ENCODE measurements at regions not wholly inside any gene's neighbourhood (a gene's known extent, or its start where the extent isn't known, plus 50 kb on each side); places are given as distances from the start of the nearest gene placed in this dataset.
"Not testable (repeated sequence)": the region's sequence is repeated elsewhere in the genome, so short reads cannot be mapped to it uniquely, and the experiment has no call there.

DNA sequence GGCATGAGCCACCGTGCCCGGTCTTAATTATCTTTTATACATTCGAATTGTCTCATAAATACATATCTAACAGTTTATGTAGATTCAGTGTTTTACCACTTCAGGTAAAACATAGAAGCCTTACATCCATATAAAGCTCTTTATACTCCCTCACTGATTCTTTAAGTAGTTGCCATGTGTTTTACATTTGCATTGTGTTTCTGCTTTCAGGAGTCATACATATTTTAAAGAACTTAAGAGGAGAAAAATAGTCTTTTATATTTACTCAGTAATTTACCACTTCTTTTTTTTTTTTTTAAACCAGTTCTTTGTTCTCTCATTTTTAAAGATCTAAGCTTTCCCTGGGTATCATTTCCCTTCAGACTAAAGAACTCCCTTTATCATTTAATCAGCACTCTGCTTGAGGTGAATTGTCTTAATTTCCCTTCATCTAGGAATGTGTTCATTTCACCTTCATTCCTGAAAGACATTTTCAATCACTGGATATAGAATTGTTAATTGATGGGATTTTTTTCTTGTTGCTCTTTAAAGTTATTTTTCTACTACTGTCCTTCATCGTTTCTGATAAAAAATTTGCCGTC is 127.1 kb upstream of the XIST start:
- Mint-ChIP-seq H3K27me3 (no peaks in the 10 kb centered on the region), H3K27ac (no peak overlapping the region), H3K4me3 (ENCODE audit: low read depth) (no peak overlapping the region), H3K9me3 (ENCODE audit: low read depth) (no peaks in the 10 kb centered on the region), H3K36me3 (ENCODE audit: insufficient read depth) (peaks cover 9% of the 10 kb centered on the region), H3K4me1 (ENCODE audit: low read depth) (peaks cover 4% of the 10 kb centered on the region)
- TF ChIP-seq, protein P1, sequence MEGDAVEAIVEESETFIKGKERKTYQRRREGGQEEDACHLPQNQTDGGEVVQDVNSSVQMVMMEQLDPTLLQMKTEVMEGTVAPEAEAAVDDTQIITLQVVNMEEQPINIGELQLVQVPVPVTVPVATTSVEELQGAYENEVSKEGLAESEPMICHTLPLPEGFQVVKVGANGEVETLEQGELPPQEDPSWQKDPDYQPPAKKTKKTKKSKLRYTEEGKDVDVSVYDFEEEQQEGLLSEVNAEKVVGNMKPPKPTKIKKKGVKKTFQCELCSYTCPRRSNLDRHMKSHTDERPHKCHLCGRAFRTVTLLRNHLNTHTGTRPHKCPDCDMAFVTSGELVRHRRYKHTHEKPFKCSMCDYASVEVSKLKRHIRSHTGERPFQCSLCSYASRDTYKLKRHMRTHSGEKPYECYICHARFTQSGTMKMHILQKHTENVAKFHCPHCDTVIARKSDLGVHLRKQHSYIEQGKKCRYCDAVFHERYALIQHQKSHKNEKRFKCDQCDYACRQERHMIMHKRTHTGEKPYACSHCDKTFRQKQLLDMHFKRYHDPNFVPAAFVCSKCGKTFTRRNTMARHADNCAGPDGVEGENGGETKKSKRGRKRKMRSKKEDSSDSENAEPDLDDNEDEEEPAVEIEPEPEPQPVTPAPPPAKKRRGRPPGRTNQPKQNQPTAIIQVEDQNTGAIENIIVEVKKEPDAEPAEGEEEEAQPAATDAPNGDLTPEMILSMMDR (IDR thresholded peaks at IDR 0.05; ENCODE audit: unreplicated experiment) = no peak
- DNase-seq (ENCODE audit: low spot score, unreplicated experiment) = no peak

DNA sequence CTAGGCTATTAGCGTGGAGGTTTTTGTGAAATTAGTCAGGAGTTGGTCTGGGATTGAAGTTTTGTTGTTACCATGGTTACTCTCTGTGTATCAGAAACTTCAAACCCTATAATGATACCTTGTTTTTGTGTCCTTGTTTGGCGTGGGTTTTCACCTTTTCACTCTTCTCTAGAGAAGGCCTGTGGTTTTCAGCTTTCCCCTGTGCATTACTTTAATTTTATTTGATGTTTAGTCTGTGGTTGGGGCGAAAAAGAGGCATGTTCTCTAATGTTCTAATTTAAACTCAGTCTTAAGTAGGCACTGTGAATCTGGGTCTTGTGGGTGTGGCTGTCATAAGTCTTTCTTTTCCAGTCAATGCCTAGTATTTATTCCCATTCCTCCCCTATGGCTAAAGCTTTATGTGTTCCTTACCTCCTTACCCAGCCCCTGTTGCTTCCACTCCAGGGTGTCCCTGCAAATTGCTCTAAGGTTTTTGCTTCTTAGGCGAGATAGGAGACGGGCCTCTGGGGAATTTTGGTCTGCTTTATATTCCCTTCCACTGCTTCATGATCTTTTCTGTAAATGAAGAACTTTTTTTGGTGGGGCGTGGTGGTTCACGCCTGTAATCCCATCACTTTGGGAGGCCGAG is 125.1 kb upstream of the XIST start:
- Mint-ChIP-seq H3K4me3 (ENCODE audit: low read depth) (no peak overlapping the region), H3K9me3 (ENCODE audit: low read depth) (no peaks in the 10 kb centered on the region), H3K36me3 (ENCODE audit: insufficient read depth) (peaks cover 12% of the 10 kb centered on the region), H3K27me3 (no peaks in the 10 kb centered on the region), H3K27ac (peak overlapping the region; percentile 35), H3K4me1 (ENCODE audit: low read depth) (peaks cover 4% of the 10 kb centered on the region)
- DNase-seq (ENCODE audit: low spot score, unreplicated experiment) = no peak
- TF ChIP-seq, protein P1 (IDR thresholded peaks at IDR 0.05; ENCODE audit: unreplicated experiment) = no peak

DNA sequence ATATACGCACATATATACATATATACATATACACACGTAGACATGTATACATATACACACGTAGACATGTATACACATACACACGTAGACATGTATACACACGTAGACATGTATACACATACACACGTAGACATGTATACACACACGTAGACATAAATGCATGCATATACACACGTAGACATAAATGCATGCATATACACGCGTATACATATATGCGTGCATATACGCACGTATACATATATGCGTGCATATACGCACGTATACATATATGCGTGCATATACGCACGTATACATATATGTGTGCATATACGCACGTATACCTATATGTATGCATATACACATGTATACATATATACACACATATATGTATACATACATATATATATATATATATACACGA is 114.9 kb upstream of the XIST start:
- DNase-seq (ENCODE audit: low spot score, unreplicated experiment); H3K27ac Mint-ChIP-seq; H3K27me3 Mint-ChIP-seq; H3K4me3 Mint-ChIP-seq (ENCODE audit: low read depth); H3K9me3 Mint-ChIP-seq (ENCODE audit: low read depth): not testable (repeated sequence)
- Mint-ChIP-seq H3K4me1 (ENCODE audit: low read depth) (peaks cover 14% of the 10 kb centered on the region), H3K36me3 (ENCODE audit: insufficient read depth) (peaks cover 25% of the 10 kb centered on the region)

DNA sequence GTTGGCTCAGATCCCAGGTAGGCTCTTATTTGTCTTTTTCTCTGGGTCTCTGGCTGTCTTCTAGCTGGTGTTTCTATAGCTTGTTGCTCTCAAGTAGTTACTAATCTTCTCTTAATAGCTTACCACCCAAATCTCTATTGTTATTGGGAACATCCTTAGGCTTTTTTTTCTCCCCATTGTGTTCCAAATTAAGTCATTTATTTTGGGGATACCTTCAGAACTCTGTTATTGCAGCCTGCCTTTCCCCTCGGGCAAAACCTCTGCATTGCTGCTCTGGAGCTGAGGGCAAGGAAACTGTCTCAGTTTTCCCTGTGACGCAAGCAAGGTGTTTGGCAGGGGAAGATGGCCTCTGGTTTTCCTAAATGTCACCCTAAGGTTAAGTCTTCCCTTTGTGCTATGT is 113.3 kb upstream of the XIST start:
- peaks cover 17% of the 10 kb centered on the region for H3K4me1 Mint-ChIP-seq (ENCODE audit: low read depth)

DNA sequence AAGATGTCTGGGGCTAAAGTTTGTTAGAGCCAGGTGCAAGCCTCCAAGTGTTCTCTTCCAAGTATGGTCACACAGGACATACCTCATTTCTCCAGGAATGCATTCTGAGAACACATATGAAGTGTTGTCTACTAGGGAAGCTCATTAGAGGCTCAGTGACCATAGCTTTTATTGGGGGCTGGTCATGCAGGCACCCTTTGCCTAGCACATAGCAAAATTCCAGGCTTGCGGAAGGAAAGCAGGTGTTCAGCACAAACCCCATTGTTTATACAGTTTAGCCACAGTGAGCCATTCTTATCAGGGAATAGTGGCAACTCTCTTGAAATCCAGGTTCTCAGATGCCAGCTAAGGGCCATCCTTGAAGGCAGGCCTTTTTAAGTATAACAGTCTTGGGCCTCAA is 112.1 kb upstream of the XIST start:
- H3K4me1 Mint-ChIP-seq (ENCODE audit: low read depth) = peaks cover 17% of the 10 kb centered on the region
- no peak for DNase-seq (ENCODE audit: low spot score, unreplicated experiment)
- H3K27ac Mint-ChIP-seq = peak overlapping the region; percentile 93
- no peak overlapping the region for H3K4me3 Mint-ChIP-seq (ENCODE audit: low read depth)
- peaks cover 21% of the 10 kb centered on the region for H3K36me3 Mint-ChIP-seq (ENCODE audit: insufficient read depth)
- H3K27me3 Mint-ChIP-seq = no peaks in the 10 kb centered on the region
- TF ChIP-seq, protein P1 (IDR thresholded peaks at IDR 0.05; ENCODE audit: unreplicated experiment) = no peak
- H3K9me3 Mint-ChIP-seq (ENCODE audit: low read depth) = no peaks in the 10 kb centered on the region

More for the DNA sequence above, 113.3 kb upstream of the XIST start:
- Mint-ChIP-seq H3K4me3 (ENCODE audit: low read depth) (no peak overlapping the region), H3K27me3 (no peaks in the 10 kb centered on the region), H3K27ac (peak overlapping the region; percentile 84), H3K36me3 (ENCODE audit: insufficient read depth) (peaks cover 22% of the 10 kb centered on the region), H3K9me3 (ENCODE audit: low read depth) (no peaks in the 10 kb centered on the region)
- no peak for DNase-seq (ENCODE audit: low spot score, unreplicated experiment)
- TF ChIP-seq, protein P1 (IDR thresholded peaks at IDR 0.05; ENCODE audit: unreplicated experiment) = no peak

DNA sequence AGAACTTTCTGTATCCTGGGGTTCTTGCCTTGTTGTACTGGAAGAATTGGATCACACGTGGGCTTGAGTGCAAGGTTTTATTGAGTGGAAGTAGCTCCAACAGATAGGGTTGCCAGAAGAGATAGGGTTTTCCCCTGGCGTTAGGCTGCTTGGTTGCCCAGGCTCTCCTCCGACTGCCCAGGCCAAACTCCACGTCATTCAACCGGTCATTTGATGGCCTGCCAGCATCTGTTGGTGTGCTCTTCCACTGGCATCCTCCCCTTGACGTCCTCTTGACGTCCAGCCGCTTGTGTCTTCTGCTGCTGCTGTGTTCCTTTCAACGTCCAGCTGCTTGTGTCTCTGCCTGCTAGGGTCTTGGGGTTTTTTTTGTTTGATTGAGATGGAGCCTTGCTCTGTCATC is 111.2 kb upstream of the XIST start:
- Mint-ChIP-seq H3K36me3 (ENCODE audit: insufficient read depth) (peaks cover 19% of the 10 kb centered on the region), H3K27me3 (no peaks in the 10 kb centered on the region), H3K4me3 (ENCODE audit: low read depth) (no peak overlapping the region), H3K27ac (peak overlapping the region; percentile 93), H3K4me1 (ENCODE audit: low read depth) (peaks cover 17% of the 10 kb centered on the region), H3K9me3 (ENCODE audit: low read depth) (no peaks in the 10 kb centered on the region)
- no peak for DNase-seq (ENCODE audit: low spot score, unreplicated experiment)
- TF ChIP-seq, protein P1 (IDR thresholded peaks at IDR 0.05; ENCODE audit: unreplicated experiment) = no peak
